ENCODE measurements at regions not wholly inside any gene's neighbourhood (a gene's known extent, or its start where the extent isn't known, plus 50 kb on each side); places are given as distances from the start of the nearest gene placed in this dataset.
"Not testable (repeated sequence)": the region's sequence is repeated elsewhere in the genome, so short reads cannot be mapped to it uniquely, and the experiment has no call there.

- TF ChIP-seq POLR2A (IDR thresholded peaks at IDR 0.05) (no peak), CTCF (IDR thresholded peaks at IDR 0.05) (no peak)
- 26 to 48% methylated on average over 2 of the region's 2 CpGs for WGBS, 2 donors
- ATAC-seq = no peak
- no peaks in the 10 kb centered on the region for H3K36me3 ChIP-seq (replicated peaks in 1 of 2; ENCODE audit: insufficient read depth in 1 of 2, low read depth in 2 of 2)
- DNase-seq = peak in 1 of 4 donors; percentile 8
- intact Hi-C loops (cut with DNase I) = no loop called here
- no peaks in the 10 kb centered on the region for H3K9me3 ChIP-seq
- H3K4me1 ChIP-seq = no peaks in the 10 kb centered on the region
- H3K4me3 ChIP-seq = no peak overlapping the region
- H3K27me3 ChIP-seq = no peaks in the 10 kb centered on the region
- H3K27ac ChIP-seq = no peak overlapping the region
Observed at GRCh38 chr15:23801881-23802280, 114.8 kb upstream of the NDN start.

- WGBS, 2 donors = 81% methylated on average over 19 of the region's 37 CpGs; no CpG with 5 or more reads in 1 of the 2 donors
- not testable (repeated sequence) for DNase-seq
Observed at GRCh38 chr15:23802896-23803435, 115.9 kb upstream of the NDN start.

GRCh38 chr15:23806980-23807379 lies 119.9 kb upstream of the NDN start:
- intact Hi-C loops (cut with DNase I) = no loop called here
- 43 to 48% methylated on average over 3 of the region's 3 CpGs for WGBS, 2 donors

More at GRCh38 chr15:23802896-23803435, 115.9 kb upstream of the NDN start:
- H3K4me1 ChIP-seq; H3K9me3 ChIP-seq; H3K27ac ChIP-seq; intact Hi-C loops (cut with DNase I); H3K36me3 ChIP-seq (replicated peaks in 1 of 2; ENCODE audit: insufficient read depth in 1 of 2, low read depth in 2 of 2); ATAC-seq; H3K4me3 ChIP-seq; H3K27me3 ChIP-seq: not testable (repeated sequence)

GRCh38 chr15:23823508-23823907 lies 136.4 kb upstream of the NDN start:
- H3K4me1 ChIP-seq = no peaks in the 10 kb centered on the region
- no peak overlapping the region for H3K27ac ChIP-seq
- 72 to 76% methylated on average over 3 to 7 of the region's 7 CpGs for WGBS, 2 donors
- no peak for ATAC-seq
- no peaks in the 10 kb centered on the region for H3K27me3 ChIP-seq
- intact Hi-C loops (cut with DNase I) = no loop called here
- peaks cover 0 to 4% (median 0%) of the 10 kb centered on the region in 3 donors for H3K9me3 ChIP-seq
- no peak for DNase-seq
- H3K36me3 ChIP-seq (replicated peaks in 1 of 2; ENCODE audit: insufficient read depth in 1 of 2, low read depth in 2 of 2) = no peaks in the 10 kb centered on the region
- TF ChIP-seq CTCF (IDR thresholded peaks at IDR 0.05) (no peak), POLR2A (IDR thresholded peaks at IDR 0.05) (no peak)
- H3K4me3 ChIP-seq = no peak overlapping the region

More at GRCh38 chr15:23806980-23807379, 119.9 kb upstream of the NDN start:
- Histone ChIP-seq H3K9me3 (no peaks in the 10 kb centered on the region), H3K4me3 (no peak overlapping the region), H3K4me1 (no peaks in the 10 kb centered on the region), H3K27me3 (no peaks in the 10 kb centered on the region), H3K27ac (no peak overlapping the region), H3K36me3 (replicated peaks in 1 of 2; ENCODE audit: insufficient read depth in 1 of 2, low read depth in 2 of 2) (no peaks in the 10 kb centered on the region)
- ATAC-seq = no peak
- DNase-seq = no peak
- no peak for TF ChIP-seq CTCF (IDR thresholded peaks at IDR 0.05)

- intact Hi-C loops (cut with DNase I) = no loop called here
- Histone ChIP-seq H3K27ac (no peak overlapping the region), H3K36me3 (replicated peaks in 1 of 2; ENCODE audit: insufficient read depth in 1 of 2, low read depth in 2 of 2) (no peaks in the 10 kb centered on the region), H3K4me1 (no peaks in the 10 kb centered on the region), H3K9me3 (no peaks in the 10 kb centered on the region), H3K27me3 (no peaks in the 10 kb centered on the region), H3K4me3 (no peak overlapping the region)
- TF ChIP-seq POLR2A (IDR thresholded peaks at IDR 0.05) (no peak), CTCF (IDR thresholded peaks at IDR 0.05) (no peak)
- ATAC-seq = no peak
- 44 to 56% methylated on average over 1 of the region's 1 CpG for WGBS, 2 donors
- no peak for DNase-seq
Observed at GRCh38 chr15:23828786-23829185, 141.7 kb upstream of the NDN start.

Measured in body of pancreas (tissue), 4 donors.